Colon (tissue), 2 donors: ENCODE measurements at regions not wholly inside any gene's neighbourhood (a gene's known extent, or its start where the extent isn't known, plus 50 kb on each side); places are given as distances from the start of the nearest gene placed in this dataset.
"Not testable (repeated sequence)": the region's sequence is repeated elsewhere in the genome, so short reads cannot be mapped to it uniquely, and the experiment has no call there.

Experiments used
- FAIRE-seq: peaks from 2 replicates; lab custom pipeline; 2012; peaks lifted over from hg19 to GRCh38; lab: Jason Lieb, UNC
- donor health status: control.
- donor health status: control.

DNA sequence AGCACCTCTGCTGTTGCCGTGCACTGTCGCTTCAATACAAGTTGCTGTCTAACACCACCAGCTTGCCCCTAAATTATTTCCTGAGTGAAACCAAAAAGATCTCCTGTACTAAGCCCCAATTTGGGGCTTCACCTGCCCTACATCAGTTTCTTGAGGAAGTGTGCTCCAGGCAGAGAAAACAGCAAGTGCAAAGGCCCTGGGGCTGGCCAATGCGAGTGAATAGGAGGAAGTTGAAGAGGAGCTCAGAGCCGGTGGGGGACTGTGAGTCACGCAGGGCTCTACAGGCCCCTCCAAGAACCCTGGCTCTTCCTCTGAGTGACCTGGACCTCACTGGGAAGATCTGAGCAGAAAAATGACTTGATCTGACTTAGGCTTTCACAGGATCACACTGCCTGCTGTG, 117.2 kb downstream of the IPO8 start:
- FAIRE-seq: no peak

DNA sequence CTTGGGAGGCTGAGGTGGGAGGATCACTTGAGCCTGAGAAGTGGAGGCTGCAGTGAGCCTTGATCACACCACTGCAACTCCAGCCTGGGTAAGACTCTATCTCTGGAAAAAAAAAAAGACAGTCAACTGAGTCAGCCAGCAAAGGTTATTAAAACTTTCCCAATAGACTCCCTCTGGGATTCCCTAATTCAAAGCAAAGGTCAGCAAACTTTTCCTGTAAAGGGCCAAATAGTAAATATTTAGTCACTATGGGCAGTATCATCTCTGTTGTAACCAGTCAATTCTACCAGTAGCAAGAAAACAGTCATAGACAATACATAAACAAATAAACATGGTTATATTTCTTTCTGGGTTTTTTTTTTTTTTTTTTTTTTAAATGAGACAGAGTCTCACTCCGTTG, 122.5 kb downstream of the IPO8 start:
- no peak for FAIRE-seq

DNA sequence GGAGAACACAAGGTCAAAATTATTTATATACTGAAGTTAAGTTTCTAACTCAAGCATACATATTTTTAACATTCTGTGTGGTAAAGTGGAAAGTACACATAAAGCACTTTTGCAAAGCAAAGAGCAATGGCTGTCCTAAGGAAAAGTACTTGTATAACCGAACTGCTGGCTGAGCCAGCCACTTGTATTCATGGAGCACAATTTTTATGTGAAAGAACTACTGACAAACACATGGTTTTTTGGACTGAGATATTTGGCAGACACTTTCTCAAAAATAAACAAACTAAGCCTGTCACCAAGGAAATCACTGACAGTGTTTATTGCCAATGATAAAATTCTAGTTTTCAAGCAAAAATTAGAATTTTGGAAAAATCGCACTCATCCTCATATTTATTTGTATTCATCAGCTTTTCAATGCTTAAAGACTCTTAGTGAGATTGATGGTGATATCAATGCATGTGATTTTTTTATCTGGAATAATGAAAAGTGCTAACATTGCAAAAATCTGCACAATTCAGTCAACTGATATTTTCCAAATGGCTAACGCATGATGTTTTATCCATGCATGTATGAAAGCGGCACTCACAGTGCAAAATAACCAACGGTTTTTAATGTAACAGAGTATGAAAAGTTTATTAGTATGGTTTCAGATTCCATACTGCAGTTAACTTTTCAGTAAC, 125.3 kb downstream of the IPO8 start:
- no peak for FAIRE-seq

DNA sequence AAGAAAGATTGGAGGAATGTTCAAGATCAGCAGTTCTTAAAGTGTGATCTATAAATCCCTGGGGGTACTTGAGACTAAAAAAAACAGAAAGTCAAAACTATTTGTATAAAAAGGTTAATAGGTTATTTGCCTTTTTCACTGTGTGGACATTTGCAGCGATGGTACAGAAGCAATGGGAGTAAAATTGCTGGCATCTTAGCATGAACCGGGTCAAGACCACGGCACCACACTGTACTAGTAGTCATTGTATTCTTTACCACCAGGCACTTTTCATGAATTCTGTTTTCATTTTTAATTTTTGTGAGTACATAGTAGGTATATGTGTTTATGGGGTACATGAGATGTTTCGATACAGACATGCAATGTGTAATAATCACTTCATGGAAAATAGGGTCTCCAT, 126.2 kb downstream of the IPO8 start:
- FAIRE-seq: no peak

DNA sequence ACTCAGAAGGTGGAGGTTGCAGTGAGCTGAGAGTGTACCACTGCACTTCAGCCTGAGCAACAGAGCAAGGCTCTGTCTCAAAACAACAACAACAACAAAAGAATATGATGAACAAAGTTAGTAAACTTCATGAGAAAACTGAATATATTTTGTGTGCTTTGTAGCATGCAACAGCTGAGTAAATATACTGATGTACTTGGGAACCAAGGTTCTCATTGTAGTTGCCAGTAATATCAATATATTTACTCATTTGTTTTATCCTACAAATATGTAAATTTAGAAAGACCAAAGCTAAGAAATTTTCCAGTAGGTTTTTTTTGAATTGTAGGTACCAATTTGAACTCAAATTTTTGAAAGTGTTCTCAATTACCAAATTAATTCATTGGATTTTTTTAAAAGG, 127.2 kb downstream of the IPO8 start:
- FAIRE-seq: no peak

DNA sequence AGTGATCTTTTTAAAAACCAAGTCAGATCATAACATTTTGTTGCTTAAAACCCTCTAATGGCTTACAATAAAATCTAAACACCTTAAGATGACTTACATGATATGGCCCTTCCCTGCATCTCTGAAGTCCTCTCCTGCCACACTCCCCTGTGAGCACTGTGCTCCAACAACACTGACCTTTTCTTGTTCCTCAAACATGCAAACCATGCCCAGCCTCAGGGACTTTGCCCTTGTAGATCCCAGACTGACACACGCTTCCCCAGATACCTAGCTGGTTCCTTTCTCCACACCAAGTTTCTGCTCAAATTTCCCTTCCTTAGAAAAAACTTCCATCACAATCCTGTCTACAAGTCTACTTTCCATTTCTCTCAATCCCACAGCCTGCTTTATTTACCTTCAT, 128.6 kb downstream of the IPO8 start:
- FAIRE-seq: no peak

DNA sequence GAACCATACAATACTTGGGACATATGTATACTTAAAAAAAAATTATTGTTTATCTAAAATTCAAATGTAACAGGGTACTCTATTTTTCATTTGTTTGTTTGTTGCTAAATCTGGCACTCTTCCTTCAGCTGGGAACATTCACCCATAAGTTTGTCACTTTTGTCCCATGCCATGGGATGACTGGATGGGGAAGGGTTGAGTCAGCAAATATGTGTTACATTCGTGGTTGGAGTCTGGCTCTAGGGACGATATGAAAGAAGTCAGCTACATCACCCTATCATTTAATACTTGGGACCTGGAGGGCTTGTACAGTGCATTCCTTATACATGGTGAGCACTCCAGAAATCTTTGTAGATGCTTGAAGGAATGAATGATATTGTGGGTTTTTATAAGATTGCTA, 131.3 kb downstream of the IPO8 start:
- FAIRE-seq: no peak

DNA sequence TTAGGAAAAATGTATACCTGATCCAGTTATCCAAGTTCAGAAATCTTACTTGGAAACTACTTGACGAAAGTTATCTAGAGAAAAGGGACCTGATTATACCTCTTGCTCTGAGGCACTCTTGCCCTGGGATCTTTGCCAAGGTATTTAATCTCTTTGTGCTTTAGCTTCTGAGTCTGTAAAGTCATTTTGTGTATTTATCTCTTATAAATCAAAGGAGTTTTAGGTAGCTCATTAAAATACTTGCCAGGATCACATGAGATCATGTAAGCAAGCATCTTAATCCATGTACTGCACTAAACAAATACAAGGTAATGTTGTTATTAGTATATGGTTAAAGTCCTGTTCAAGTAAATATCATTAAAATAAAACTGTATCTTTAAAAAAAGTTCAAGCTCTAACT, 147.5 kb downstream of the IPO8 start:
- no peak for FAIRE-seq

DNA sequence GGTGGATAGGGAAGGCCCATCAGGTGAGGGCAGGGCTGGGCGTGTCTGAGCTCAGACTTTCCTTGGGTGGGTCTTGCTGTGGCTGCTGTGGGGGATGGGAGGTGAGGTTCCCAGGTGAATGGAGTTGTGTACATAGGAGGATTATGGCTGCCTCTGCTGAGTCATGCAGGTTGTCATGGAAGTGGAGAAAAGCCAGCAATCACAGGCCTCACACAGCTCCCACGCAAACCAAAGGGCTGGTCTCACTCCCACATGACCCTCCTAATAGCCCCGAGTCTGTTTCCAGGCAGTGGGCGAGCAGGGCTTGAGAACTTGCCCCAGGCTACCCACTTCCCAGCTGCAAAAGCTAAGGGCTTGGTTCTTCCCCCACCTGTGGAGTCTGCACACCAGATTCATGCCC, 149.5 kb downstream of the IPO8 start:
- FAIRE-seq: no peak

DNA sequence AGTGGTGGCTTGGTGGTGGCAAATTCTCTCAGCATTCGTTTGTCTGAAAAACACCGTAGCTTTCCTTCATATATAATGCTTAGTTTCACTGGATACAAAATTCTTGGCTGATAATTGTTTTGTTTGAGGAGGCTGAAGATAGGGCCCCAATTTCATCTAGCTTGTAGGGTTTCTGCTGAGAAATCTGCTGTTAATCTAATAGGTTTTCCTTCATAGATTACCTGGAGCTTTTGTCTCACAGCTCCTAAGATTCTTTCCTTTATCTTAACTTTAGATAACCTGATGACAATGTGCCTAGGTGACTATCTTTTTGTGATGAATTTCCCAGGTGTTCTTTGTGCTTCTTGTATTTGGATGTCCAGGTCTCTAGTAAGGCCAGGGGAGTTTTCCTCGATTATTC, 151.0 kb downstream of the IPO8 start:
- FAIRE-seq: not testable (repeated sequence)

DNA sequence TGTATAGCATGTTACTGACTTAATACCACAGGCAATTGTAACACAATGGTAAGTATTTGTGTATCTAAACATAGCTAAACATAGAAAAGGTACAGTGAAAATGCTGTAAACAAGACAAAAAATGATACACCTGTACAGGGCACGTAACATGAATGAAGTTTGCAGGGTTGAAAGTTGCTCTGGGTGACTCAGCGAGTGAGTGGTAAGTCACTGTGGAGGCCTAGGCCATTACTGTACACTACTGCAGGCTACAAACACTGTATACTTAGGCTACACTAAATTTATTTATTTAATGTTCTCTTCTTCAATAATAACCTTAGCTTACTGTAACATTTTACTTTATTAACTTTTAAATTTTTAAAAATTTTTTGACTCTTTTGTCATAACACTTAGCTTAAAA, 158.4 kb downstream of the IPO8 start:
- no peak for FAIRE-seq

DNA sequence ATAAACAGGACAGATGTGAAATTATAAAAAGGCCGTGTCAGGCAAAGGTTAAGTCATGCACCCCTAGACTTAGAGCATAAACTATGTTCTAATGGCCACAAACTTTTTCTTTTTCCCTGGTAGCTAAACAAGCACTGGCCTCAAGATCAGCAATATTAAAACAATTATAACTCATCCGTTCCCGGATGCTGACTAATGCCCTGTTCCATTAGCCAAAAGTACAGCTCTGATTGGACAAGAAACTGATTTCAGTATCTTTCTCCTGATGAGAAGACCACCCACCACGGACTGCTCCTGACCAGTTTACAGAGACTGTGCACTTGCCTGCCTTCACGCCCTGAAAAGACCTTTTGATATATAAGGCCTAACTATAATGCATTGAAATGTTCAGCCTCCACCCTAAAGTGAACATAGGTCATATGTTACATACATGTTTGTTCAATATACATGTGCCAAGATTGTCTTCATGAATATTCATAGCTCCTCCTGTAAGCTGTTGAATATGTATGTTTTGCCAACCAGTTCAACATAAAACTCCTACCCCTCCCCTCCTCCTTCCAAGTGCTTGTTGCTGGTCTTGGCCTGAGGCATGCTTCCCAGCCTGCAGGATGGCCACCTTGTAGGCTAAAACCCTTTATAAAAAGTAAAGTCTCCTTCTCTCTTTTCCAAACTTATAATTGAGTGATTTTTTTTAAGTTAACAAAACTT, 162.0 kb downstream of the IPO8 start:
- FAIRE-seq: no peak

DNA sequence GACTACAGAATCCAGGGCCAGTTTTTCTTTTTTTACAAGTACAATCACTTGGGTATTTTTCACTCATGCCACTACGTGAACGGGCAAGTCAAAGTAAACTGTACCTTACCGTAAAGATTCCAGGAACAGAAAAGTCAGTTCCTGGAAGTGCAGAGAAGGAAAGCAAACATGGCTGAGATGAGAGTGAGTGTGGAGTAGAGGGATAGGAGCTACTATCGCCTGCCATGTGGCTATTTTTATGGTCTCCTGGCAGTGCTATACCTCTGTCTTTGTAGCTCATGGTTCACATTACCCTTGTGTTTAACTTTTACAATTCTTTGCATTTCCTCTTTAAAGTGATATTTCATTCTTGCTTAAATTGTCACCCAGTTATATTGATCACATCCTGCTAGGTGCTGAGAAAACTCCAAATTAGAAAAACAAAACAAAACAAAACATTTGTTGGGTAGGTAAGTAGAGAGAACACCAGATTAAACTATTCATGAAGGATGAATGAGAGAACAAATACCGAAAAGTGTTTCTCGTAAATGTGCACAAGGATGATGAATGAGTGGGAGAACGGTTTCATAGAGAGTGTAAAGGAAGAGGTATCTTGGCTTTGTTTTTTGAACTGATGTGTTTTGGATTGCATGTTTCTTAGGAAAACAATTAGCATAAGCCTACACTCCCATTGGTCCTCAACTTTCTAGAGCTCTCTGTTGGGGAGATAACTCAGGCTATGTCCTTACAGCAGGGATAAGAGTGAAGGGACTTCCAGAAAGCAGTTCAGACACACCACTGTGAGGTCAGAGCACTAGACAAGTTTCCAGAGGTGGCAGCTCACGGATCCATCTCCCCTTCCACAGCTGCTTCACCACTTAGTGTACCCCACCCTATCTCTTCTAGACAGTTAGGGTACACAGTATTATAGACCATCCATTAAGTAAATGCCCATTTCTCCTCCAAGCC, 163.7 kb downstream of the IPO8 start:
- no peak for FAIRE-seq

DNA sequence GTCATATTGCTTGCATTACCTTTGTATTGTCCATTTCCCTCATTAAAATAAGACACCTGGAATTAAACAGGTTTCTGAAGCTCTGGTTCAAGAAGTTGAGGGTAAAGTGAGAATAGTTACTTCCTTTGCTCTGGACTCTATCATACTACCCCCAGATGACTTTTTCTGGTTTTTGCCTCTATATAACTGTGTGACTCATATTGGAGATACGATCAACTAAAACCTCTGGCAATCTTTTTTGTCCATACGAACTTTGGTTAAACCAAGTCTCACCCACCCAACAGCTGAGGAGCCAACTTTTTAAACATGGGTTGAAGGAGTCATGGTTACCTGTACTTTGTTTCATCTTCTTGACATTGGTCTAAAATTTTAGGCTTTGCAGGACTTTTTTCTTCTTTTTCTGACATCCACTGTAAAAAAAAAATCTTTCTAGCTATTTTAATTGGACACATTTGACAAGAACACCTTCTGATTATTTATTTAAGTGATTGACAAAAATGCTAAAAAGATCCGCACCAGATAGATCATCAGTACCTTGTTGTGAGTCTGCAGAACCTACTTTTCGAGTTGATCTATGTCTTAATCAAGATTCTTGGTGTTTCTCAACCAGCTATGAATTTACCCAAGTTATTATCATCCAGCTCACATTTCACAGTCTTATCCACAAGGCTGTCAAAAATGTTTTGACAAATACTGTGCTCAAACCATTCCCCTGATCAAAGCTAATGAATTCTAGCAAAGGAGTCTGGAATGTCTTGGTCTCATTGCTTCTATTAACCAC, 166.0 kb downstream of the IPO8 start:
- FAIRE-seq: no peak

DNA sequence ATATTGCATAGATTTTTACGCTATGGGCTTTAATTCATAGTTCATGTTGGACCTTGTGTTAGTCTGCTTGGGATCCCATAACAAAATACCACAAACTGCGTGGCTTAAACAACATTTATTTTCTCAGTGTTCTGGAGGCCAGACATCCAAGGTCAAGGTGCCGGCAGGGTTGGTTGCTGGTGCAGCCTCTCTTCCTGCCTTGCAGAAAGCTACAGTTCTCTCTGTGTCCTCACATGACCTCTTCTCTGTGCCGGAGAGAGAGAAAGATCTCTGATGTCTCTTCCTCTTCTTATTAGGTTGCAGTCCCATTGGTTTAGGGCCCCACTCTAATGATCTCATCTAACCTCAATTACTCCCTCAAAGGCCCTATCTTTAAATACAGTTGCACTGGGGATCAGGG, 170.5 kb downstream of the IPO8 start:
- no peak for FAIRE-seq

DNA sequence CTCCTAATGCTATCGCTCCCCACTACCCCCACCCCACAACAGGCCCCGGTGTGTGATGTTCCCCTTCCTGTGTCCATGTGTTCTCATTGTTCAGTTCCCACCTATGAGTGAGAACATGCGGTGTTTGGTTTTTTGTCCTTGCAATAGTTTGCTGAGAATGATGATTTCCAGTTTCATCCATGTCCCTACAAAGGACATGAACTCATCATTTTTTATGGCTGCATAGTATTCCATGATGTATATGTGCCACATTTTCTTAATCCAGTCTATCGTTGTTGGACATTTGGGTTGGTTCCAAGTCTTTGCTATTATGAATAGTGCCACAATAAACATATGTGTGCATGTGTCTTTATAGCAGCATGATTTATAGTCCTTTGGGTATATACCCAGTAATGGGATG, 175.4 kb downstream of the IPO8 start:
- not testable (repeated sequence) for FAIRE-seq

DNA sequence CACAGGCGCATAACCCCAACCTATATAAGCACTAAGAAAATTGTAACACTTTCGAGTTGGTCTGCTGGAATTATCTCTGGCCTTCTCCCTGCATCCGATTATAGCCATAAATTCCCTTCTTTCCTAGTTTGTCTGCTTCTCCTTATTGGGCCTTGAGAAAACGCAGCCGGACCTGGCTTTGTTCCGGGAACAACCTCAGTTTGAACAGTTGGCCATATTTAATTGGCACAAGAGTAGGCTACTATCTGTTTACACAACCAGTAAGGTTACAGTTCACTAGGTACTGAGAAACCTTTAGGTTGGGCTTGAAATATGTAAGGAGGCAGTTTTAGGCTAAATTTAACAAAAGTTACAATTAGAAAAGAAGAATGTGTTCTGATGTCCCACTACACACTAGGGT, 176.1 kb downstream of the IPO8 start:
- no peak for FAIRE-seq

DNA sequence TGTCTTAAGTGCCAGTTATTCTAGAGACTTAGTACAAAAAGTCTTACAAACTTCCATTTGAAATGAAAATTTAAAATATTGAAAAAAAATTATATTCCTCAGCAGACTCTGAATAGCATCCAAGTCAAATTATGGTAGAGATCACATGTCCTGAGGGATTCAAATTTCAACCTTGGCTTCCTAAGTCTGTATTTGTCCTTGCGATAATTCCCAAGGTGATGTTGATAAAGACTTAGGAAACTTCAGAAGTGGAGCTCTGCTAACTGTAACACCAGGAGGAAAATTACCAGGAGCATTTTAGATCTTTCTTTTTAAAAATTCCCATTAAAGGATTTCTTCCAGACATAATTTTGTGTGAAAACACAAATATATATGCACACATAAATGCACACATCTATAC, 178.3 kb downstream of the IPO8 start:
- no peak for FAIRE-seq

DNA sequence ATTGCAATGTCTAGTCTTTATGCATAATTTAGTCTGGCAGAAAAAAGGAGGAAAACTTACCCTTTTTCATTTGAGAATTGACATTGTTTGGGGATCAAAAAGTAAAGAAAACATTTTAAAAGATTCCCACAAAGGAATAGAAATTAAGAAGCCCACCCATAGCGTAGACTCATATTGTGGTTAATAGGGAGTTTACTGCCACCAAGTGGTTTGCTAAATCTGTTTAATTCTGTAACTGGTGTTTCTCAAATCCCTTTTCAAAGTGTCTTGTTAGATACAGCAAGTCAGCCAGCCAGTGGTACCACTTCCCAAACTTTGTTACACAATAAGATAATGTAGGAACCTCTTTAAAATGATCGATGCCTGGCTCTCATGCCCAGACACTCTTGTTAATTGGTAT, 180.3 kb downstream of the IPO8 start:
- no peak for FAIRE-seq

DNA sequence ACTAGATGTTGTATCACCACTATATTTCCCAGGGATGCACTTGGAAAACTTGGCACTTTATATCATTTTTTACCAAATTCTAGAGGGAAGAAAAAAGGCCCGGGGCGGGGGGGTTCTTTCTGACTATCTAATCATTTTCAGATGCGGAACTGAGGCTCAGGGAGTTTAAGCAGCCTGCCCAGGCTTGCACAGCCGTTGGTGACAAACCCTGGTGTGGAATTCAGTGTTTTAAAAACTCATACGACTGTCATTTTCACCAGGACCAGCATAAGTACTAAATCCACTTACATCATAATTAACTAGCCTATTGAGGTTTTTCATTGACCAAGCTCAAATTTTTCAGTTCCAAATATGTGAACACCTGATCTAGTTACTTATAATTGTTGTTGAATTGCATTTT, 181.0 kb downstream of the IPO8 start:
- no peak for FAIRE-seq

DNA sequence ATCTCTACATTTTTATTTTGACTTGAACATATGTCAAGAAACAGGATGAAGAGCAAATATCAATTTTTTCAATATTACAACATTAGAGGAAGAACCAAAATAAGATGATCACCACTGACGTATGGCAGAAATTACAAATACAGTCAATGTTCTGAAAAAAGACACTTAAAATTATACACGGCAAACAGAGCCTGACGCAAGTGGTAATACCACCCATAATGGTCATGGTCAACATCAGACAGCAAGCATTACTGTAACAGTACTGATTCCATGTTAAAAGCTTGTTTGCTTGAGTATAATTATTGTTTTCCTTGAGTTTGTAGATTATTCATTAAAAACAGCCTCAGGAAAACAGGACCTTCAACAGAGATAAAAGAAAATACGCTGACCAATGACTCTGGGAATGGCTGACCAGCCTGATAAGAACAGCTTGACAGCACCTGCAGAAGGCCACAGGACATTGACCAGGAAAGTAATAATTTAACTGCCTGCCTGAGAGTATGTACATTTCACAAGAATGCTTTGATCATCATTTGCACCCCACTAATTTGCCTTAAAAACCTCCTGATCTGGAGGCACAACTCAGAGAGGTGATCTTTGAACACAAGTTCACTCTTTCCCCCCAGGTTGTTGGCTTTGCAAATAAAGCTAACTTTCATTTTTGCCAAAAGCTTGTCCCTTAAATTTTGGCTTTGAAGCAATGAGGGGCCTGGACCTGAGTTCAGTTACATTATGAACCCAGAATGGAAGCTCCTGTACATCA, 187.3 kb downstream of the IPO8 start:
- no peak for FAIRE-seq

DNA sequence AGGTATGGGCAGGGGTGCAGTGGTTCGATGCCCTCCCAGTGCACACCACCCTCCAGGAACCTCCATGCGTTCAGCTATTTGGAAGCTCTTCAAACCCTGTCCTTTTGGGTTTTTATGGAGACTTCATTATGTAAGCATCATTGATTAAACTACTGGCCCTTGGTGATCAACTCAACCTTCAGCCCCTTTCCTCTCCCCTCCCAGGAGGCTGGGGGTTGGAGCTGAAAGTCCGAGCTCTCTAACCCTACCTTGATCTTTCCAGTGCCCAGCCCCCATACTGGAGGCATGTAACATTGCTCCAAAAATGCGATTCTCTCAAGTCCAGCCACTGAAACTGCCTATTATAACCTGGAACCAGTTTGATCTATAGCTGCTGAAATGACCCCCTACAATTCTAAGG, 188.1 kb downstream of the IPO8 start:
- no peak for FAIRE-seq
